Panc1 (cell line): ENCODE measurements at regions not wholly inside any gene's neighbourhood (a gene's known extent, or its start where the extent isn't known, plus 50 kb on each side); places are given as distances from the start of the nearest gene placed in this dataset.

Experiments used
- CTCF ChIP-seq: fragments of 450-650 bp; IDR thresholded peaks from 2 replicates; pipeline ENCODE4 v1.5.1; 2017; ENCODE audit warnings: mild to moderate bottlenecking
- TCF7L2 ChIP-seq: IDR thresholded peaks from 2 replicates; pipeline ENCODE4 v1.6.1; 2011; ENCODE audit warnings: mild to moderate bottlenecking, low read depth, low read length, inconsistent platforms
- TF ChIP-seq, protein P1 (sequence below), 2 experiments: IDR thresholded peaks; 2 replicates each; pipeline ENCODE4 v1.6.1; 2011 to 2012; ENCODE audit warnings: low read depth in 2 of 2, control low read depth in 1 of 2, low read length in 1 of 2, mild to moderate bottlenecking in 1 of 2, moderate library complexity in 1 of 2; ENCODE audit not compliant: insufficient read depth in 1 of 2

GRCh38 chr6:152824666-152825065 lies 74.1 kb downstream of the VIP start:
- TF ChIP-seq CTCF (no peak), TCF7L2 (no peak)
- TF ChIP-seq, protein P1, sequence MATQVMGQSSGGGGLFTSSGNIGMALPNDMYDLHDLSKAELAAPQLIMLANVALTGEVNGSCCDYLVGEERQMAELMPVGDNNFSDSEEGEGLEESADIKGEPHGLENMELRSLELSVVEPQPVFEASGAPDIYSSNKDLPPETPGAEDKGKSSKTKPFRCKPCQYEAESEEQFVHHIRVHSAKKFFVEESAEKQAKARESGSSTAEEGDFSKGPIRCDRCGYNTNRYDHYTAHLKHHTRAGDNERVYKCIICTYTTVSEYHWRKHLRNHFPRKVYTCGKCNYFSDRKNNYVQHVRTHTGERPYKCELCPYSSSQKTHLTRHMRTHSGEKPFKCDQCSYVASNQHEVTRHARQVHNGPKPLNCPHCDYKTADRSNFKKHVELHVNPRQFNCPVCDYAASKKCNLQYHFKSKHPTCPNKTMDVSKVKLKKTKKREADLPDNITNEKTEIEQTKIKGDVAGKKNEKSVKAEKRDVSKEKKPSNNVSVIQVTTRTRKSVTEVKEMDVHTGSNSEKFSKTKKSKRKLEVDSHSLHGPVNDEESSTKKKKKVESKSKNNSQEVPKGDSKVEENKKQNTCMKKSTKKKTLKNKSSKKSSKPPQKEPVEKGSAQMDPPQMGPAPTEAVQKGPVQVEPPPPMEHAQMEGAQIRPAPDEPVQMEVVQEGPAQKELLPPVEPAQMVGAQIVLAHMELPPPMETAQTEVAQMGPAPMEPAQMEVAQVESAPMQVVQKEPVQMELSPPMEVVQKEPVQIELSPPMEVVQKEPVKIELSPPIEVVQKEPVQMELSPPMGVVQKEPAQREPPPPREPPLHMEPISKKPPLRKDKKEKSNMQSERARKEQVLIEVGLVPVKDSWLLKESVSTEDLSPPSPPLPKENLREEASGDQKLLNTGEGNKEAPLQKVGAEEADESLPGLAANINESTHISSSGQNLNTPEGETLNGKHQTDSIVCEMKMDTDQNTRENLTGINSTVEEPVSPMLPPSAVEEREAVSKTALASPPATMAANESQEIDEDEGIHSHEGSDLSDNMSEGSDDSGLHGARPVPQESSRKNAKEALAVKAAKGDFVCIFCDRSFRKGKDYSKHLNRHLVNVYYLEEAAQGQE (IDR thresholded peaks at IDR 0.05; ENCODE audit: insufficient read depth in 1 of 2, low read depth in 2 of 2, low read length in 1 of 2): no peak
